ENCODE measurements at regions not wholly inside any gene's neighbourhood (a gene's known extent, or its start where the extent isn't known, plus 50 kb on each side); places are given as distances from the start of the nearest gene placed in this dataset.

DNA sequence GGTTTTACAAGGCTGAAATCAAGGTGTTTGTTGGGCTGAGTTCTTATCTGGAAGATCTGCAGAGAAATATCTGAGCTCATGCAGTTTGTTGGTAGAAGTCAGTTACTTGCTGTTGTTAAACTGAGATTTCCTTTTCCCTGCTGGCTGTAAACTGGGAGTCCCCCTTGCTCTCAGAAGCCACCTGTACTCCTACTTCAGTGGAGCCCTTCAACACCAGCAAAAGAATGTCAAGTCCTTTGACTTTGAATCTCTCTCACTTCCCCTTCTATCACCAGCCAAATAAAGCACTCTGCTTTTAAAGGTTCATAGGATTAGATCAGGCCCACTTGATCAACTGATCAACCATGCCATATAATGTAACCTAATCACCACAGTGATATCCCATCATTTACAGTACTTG, 252.2 kb upstream of the CDH7 start:
- FAIRE-seq = no peak
- Histone ChIP-seq H3K9me1 (ENCODE audit: control insufficient read depth, extremely low read depth, insufficient read depth, low read length) (no peaks in the 10 kb centered on the region), H3K27me3 (ENCODE audit: control insufficient read depth, extremely low read depth, insufficient read depth, low read length) (no peaks in the 10 kb centered on the region), H3K4me1 (ENCODE audit: control insufficient read depth, extremely low read depth, insufficient read depth, low read length) (no peaks in the 10 kb centered on the region), H2AFZ (ENCODE audit: control insufficient read depth, low read length) (no peak overlapping the region), H3K27ac (ENCODE audit: control insufficient read depth, insufficient read depth, low read length) (no peak overlapping the region), H3K9me3 (ENCODE audit: control insufficient read depth, low read depth, low read length) (no peaks in the 10 kb centered on the region), H3K36me3 (ENCODE audit: control insufficient read depth in 2 of 2, extremely low read depth in 1 of 2, insufficient read depth in 2 of 2, low read length in 2 of 2) (no peaks in the 10 kb centered on the region), H4K20me1 (ENCODE audit: control insufficient read depth, extremely low read depth, insufficient read depth, low read length) (no peaks in the 10 kb centered on the region), H3K4me2 (ENCODE audit: control insufficient read depth, extremely low read depth, insufficient read depth, low read depth, low read length) (no peak overlapping the region), H3K9ac (ENCODE audit: control insufficient read depth, extremely low read depth, insufficient read depth, low read length) (no peak overlapping the region), H3K79me2 (ENCODE audit: control insufficient read depth, insufficient read depth, low read length) (no peaks in the 10 kb centered on the region), H3K4me3 (ENCODE audit: control insufficient read depth in 2 of 3, extremely low read depth in 1 of 3, insufficient read depth in 2 of 3, low read depth in 1 of 3, low read length in 3 of 3) (no peak overlapping the region)
- dilution Hi-C loops (cut with MboI; ENCODE audit: extremely low pct_ligation_motif_present, low sequenced_read_pairs) = no loop called here
- DNase-seq (ENCODE audit: low read depth, low spot score) = no peak
- no peak for TF ChIP-seq EZH2 (IDR thresholded peaks at IDR 0.05; ENCODE audit: low read length)
- TF ChIP-seq, protein P1, sequence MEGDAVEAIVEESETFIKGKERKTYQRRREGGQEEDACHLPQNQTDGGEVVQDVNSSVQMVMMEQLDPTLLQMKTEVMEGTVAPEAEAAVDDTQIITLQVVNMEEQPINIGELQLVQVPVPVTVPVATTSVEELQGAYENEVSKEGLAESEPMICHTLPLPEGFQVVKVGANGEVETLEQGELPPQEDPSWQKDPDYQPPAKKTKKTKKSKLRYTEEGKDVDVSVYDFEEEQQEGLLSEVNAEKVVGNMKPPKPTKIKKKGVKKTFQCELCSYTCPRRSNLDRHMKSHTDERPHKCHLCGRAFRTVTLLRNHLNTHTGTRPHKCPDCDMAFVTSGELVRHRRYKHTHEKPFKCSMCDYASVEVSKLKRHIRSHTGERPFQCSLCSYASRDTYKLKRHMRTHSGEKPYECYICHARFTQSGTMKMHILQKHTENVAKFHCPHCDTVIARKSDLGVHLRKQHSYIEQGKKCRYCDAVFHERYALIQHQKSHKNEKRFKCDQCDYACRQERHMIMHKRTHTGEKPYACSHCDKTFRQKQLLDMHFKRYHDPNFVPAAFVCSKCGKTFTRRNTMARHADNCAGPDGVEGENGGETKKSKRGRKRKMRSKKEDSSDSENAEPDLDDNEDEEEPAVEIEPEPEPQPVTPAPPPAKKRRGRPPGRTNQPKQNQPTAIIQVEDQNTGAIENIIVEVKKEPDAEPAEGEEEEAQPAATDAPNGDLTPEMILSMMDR (optimal IDR thresholded peaks at IDR 0.05 in 1 of 3, IDR thresholded peaks at IDR 0.05 in 1 of 3, conservative IDR thresholded peaks at IDR 0.05 in 1 of 3; ENCODE audit: extremely low read depth in 1 of 3, insufficient read depth in 2 of 3, low read length in 3 of 3) = no peak

DNA sequence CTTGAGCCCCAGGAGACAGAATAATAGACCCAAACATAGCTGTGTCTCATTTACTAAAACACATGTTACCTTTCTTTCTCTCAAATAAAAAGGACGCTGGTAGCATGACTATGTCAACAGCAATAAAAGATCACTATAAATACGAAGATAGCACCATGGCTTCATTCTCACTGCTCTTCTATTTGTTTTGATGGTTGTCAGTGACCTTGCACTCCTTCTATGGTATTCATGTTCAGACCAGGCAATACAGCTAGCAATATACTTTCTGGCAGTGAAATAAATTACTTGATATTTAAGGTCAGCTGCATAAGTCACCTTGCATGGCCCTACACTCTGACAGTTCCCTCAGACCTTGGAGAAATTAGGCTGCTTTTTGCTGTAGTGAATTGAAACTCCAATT, 263.2 kb upstream of the CDH7 start:
- no peak overlapping the region for H2AFZ ChIP-seq (ENCODE audit: control insufficient read depth, low read length)
- H3K9me1 ChIP-seq (ENCODE audit: control insufficient read depth, extremely low read depth, insufficient read depth, low read length) = no peaks in the 10 kb centered on the region
- no peaks in the 10 kb centered on the region for H3K79me2 ChIP-seq (ENCODE audit: control insufficient read depth, insufficient read depth, low read length)
- no peak for FAIRE-seq
- H3K9me3 ChIP-seq (ENCODE audit: control insufficient read depth, low read depth, low read length) = no peaks in the 10 kb centered on the region
- no peaks in the 10 kb centered on the region for H4K20me1 ChIP-seq (ENCODE audit: control insufficient read depth, extremely low read depth, insufficient read depth, low read length)
- TF ChIP-seq EZH2 (IDR thresholded peaks at IDR 0.05; ENCODE audit: low read length) = no peak
- TF ChIP-seq, protein P1 (optimal IDR thresholded peaks at IDR 0.05 in 1 of 3, IDR thresholded peaks at IDR 0.05 in 1 of 3, conservative IDR thresholded peaks at IDR 0.05 in 1 of 3; ENCODE audit: extremely low read depth in 1 of 3, insufficient read depth in 2 of 3, low read length in 3 of 3) = no peak
- H3K4me3 ChIP-seq (ENCODE audit: control insufficient read depth in 2 of 3, extremely low read depth in 1 of 3, insufficient read depth in 2 of 3, low read depth in 1 of 3, low read length in 3 of 3) = no peak overlapping the region
- dilution Hi-C loops (cut with MboI; ENCODE audit: extremely low pct_ligation_motif_present, low sequenced_read_pairs) = no loop called here
- no peak overlapping the region for H3K4me2 ChIP-seq (ENCODE audit: control insufficient read depth, extremely low read depth, insufficient read depth, low read depth, low read length)
- no peaks in the 10 kb centered on the region for H3K4me1 ChIP-seq (ENCODE audit: control insufficient read depth, extremely low read depth, insufficient read depth, low read length)
- H3K9ac ChIP-seq (ENCODE audit: control insufficient read depth, extremely low read depth, insufficient read depth, low read length) = no peak overlapping the region
- H3K27ac ChIP-seq (ENCODE audit: control insufficient read depth, insufficient read depth, low read length) = no peak overlapping the region
- no peaks in the 10 kb centered on the region for H3K36me3 ChIP-seq (ENCODE audit: control insufficient read depth in 2 of 2, extremely low read depth in 1 of 2, insufficient read depth in 2 of 2, low read length in 2 of 2)
- H3K27me3 ChIP-seq (ENCODE audit: control insufficient read depth, extremely low read depth, insufficient read depth, low read length) = no peaks in the 10 kb centered on the region
- no peak for DNase-seq (ENCODE audit: low read depth, low spot score)

Measured in keratinocyte (primary cell).